AG08396 (cell line): ENCODE measurements at regions not wholly inside any gene's neighbourhood (a gene's known extent, or its start where the extent isn't known, plus 50 kb on each side); places are given as distances from the start of the nearest gene placed in this dataset.
"Not testable (repeated sequence)": the region's sequence is repeated elsewhere in the genome, so short reads cannot be mapped to it uniquely, and the experiment has no call there.

Experiments used
- DNase-seq: peaks from one replicate; pipeline ENCODE4 v3.0.0; 2012; ENCODE audit warnings: low spot score, mixed read lengths

DNA sequence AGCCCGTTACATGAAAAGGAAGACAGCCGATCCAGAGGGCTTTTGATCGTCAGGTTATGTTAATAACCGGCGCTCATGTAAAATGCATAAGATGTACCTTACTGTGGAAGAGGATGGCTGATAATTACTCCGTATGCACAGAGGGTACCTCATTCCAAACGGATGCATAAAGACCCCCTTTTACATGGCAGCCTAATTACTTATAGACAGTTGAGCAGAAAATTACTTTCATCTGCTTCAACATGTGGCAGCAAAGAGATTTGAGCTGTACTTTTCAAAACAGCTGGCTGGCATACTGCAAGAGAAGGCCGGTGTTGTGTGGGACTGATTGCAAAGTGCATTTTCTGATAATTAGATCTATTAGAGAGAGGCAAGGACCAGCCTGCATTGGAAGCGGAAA, 103.4 kb downstream of the SHOX start:
- no peak for DNase-seq

DNA sequence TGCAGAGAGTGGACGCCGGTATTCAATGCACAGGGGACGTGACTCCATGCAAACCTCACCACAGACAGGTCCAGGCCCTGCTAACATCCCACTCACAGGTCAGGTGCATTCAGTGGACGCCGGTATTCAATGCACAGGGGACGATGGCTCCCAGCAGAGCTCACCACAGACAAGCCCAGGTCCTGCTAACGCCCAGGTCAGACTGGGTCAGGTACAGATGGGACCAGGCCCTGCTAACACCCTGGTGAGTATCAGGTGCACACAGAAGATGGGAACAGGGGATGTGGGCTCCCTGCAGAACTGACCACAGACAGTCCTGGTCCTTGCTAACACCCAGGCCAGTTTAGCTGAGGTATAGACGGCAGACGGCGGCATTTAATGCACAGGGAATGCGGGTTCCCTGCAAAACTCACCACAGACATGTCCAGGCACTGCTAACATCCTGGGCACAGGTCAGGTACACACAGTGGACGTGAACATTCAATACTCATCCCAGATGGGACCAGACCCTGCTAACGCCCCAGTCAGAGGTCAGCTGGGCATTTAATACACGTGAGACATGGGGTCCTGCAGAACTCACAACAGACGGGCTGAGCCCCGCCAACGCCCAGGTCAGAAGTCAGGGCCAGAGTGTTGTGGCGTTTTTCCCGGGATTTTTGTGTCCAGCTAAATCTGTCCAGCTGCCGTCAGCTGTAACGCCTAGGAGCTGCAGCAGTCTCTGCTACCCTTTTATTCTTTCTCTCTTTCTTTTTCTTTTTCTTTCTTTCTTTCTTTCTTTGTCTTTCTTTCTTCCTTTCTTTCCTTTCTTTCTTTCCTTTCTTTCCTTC, 99.2 kb downstream of the SHOX start:
- DNase-seq = no peak

DNA sequence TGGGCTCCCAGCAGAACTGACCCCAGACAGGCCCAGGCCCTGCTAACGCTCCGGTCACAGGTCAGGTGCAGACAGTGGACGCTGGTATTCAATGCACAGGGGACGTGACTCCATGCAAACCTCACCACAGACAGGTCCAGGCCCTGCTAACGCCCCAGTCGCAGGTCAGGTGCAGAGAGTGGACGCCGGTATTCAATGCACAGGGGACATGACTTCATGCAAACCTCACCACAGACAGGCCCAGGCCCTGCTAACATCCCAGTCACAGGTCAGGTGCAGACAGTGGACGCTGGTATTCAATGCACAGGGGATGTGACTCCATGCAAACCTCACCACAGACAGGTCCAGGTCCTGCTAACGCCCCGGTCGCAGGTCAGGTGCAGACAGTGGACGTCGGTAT, 98.5 kb downstream of the SHOX start:
- not testable (repeated sequence) for DNase-seq

DNA sequence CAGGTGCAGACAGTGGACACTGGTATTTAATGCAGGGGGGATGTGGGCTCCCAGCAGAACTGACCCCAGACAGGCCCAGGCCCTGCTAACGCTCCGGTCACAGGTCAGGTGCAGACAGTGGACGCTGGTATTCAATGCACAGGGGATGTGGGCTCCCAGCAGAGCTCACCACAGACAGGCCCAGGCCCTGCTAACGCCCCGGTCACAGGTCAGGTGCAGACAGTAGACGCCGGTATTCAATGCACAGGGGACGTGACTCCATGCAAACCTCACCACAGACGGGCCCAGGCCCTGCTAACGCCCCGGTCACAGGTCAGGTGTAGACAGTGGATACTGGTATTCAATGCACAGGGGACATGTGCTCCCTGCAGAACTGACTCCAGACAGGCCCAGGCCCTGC, 98.0 kb downstream of the SHOX start:
- not testable (repeated sequence) for DNase-seq

DNA sequence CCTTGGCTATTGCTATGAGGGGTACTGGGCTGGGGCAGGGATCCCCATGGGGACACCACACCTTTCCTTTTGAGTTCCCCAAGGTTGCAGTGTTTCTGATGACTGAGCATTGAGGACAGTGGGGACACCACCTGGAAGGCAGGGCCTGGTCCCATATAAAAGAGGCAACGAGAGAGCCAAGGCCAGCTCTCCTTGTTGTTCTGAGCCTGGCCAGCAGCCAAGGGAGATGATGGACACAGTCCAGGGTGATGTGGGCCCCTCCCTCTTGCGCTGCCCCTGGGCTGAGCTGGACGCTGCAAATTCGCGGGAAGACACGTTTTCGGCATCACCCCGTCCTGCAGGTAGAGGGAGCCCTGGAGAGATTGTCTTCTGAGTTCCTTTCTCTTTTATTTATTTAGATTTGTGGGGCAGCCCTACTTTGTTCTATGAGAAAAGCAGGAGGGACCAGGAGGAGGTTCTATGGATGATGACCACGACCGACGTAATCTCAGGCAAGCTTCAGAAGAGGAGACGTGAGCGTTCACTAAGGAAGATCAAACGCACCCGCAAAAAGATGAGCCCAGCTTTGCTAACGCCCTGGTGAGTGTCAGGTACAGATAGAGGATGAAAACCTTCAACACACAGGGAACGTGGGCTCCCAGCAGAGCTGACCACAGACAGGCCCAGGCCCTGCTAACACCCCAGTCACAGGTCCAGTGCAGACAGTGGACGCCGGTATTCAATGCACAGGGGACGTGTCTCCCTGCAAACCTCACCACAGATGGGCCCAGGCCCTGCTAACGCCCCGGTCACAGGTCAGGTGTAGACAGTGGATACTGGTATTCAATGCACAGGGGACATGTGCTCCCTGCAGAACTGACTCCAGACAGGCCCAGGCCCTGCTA, 97.4 kb downstream of the SHOX start:
- no peak for DNase-seq

DNA sequence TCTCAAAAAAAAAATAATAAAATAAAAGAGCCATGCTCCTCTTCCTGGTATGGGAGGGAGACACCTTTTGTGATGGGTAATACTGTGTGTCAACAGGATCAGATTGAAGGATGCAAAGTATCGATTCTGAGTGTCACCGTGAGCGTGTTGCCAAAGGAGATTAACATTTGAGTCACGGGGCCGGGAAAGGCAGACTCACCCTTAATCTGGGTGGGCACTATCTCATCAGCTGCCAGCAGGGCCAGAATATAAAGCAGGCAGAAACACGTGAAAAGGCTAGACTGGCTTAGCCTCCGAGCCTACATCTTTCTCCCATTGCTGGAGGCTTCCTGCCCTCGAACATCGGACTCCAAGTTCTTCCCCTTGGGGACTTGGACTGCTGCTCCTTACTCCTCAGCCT, 95.4 kb downstream of the SHOX start:
- DNase-seq = no peak

DNA sequence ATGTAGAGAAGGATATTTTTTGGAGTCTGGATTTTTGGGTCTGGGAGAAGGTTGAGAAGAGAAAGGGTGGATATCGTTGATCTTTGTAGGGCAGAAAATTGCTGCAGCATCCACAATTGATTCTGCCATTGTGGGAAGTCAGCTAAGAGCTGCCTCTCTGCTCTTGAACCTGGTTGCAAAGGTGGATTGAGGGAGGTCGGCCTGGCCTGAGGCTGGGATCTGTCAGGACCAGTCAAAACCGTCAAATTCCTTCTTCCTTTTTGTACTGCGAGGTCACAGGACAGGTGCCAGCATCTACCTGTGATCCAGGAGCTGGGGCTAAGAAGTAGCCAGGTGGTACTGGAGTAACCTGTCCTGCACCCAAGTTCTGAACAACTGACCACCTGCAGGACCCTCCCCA, 93.7 kb downstream of the SHOX start:
- no peak for DNase-seq

DNA sequence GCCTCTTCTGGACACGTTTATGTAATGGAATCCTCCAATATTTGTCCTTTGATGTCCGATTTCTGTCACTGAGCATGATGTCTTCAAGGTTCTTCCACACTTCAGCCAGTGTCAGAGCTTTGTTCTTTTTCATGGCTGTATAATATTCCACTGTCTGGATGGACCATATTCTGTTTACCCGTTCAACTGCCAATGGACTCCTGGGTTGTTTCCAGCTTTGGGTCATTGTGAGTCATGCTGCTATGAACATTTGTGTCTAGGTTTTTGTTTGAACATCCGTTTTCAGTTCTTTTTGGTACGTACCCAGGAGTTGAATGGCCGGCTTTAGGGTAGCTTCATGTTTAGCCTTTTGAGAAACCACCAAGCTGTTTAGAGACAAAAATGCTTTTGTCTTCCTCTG, 93.2 kb downstream of the SHOX start:
- DNase-seq = no peak

DNA sequence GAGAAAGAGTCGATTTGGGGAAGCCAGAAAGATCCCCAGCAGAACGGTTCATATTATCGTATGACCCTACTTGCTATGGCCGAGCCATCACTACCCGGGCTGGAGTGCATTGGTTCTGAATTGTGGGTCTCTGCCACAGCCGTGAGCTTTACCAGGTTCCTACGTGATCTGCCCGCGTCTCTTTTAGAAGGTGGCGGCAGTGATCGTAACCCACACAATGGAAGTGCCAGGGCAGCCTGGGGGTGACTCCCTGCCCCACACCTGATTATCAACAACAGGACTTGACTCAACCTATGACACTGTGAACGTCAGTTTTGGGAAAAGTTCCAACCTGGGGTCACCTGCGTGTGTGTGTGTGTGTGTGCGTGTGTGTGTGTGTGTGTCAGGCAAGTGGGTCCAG, 90.8 kb downstream of the SHOX start:
- DNase-seq = no peak

DNA sequence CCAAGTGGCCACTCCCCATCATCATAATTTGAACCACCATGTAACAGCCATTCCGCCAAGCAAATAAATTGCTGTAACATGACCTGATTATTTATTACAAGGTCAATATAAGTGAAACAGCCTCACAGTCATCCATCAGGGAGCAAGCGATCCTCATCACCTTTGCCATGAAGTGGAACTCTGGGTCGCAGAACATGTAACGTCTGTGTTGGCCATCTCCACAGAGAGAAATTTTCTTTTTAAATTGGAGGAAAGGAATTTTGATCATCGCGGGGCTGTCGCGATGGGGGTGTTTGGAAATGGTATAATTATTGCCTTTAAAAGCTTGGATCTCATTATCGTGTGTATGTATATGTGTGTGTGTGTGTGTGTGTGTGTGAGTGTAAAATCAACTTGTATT, 90.2 kb downstream of the SHOX start:
- no peak for DNase-seq

DNA sequence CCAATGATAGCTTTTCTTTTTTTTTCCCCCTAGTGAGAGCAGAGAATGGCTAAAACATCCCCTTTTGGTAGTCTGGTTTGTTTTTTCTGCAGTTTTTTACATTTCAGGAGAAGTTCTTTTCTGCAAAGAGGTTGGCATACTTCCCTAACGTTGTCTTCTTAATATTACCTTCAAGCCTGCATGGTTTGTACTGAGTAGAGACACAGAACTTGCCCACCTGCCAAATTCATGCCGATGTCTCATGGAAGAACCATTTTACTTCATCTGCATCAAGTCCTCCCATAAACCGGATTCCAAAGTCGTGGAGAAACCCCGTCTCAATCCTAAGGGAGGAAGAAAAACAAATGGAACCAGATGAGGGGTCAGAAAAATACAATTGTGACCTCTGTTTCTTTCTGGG, 89.7 kb downstream of the SHOX start:
- no peak for DNase-seq

DNA sequence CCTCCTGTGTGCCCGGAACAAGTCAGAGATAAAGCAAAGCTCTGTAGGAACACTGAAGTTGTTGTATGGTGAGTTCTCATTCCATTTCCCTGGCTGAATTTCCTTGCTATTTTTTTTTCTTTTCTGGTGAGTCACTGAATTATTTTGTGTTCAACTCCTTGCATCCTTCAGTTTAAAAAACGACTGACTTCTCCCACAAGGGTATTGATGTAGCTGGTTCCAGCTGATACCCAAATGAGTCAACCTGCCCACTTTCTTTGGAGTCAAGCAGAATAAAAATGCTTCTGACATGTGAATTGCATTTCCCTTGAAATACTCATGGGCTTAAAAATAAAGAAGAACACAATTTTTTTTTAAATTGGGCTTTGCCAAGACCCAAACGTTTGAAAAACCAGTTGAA, 85.5 kb downstream of the SHOX start:
- no peak for DNase-seq

DNA sequence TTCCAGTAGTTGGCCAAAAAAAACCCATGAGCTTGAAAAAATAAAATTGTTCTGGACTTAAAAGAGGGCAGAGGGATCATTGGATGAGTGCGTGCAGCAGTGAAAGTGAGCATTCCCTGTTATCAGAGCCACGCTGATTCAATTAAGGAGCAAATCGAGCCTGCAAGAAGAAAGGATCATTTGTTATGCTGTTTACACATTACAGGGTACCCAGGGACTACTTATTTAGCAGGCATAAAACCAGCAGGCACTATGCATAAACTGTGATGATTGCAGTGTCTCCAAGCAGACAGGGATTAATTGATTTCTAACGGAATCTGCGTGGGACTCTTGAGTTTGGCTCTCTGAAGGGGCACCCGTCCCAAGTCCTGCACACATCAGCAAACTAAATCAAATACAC, 83.5 kb downstream of the SHOX start:
- no peak for DNase-seq
